ENCODE measurements at regions not wholly inside any gene's neighbourhood (a gene's known extent, or its start where the extent isn't known, plus 50 kb on each side); places are given as distances from the start of the nearest gene placed in this dataset.

DNA sequence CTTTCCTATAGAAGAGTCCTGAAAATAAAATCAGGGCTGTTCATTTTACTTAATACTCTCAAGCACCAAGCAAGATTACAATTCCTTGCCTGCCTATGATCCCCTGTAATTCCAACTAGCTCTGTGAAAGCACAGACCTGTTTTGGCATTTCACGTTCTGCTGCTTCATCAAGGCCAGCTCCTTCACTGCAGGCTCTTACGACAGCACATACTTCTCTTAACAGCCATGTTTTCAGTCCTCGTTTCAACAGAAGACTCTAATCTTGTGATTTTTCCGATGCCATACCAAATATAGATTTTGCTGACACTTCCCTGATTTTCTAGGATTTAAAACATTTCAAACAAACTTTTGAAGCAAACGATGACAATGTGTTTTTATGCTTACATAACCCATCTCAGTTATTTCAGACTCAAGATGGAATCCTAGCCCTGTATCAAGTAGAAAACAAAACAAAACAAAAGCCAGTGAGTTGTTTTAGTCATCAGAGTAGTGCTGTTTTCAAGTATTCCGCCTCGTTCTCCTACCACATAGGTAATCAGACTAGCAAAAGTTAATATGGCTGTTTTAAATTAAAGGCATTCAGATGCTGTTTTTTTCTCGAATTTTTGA is 616.5 kb upstream of the CITED2 start:
- H3K36me3 ChIP-seq: no peaks in the 10 kb centered on the region
- no peak overlapping the region for H3K4me3 ChIP-seq
- intact Hi-C loops (cut with DNase I): no loop called here
- no peak overlapping the region for H3K27ac ChIP-seq
- no peaks in the 10 kb centered on the region for H3K27me3 ChIP-seq (replicated peaks; ENCODE audit: insufficient read depth)
- H3K4me1 ChIP-seq (replicated peaks): no peaks in the 10 kb centered on the region
- DNase-seq (ENCODE audit: low spot score): no peak
- no peaks in the 10 kb centered on the region for H3K9me3 ChIP-seq
- TF ChIP-seq POLR2AphosphoS5 (IDR thresholded peaks at IDR 0.05) (no peak), POLR2A (IDR thresholded peaks at IDR 0.05) (no peak)
- TF ChIP-seq, protein P1, sequence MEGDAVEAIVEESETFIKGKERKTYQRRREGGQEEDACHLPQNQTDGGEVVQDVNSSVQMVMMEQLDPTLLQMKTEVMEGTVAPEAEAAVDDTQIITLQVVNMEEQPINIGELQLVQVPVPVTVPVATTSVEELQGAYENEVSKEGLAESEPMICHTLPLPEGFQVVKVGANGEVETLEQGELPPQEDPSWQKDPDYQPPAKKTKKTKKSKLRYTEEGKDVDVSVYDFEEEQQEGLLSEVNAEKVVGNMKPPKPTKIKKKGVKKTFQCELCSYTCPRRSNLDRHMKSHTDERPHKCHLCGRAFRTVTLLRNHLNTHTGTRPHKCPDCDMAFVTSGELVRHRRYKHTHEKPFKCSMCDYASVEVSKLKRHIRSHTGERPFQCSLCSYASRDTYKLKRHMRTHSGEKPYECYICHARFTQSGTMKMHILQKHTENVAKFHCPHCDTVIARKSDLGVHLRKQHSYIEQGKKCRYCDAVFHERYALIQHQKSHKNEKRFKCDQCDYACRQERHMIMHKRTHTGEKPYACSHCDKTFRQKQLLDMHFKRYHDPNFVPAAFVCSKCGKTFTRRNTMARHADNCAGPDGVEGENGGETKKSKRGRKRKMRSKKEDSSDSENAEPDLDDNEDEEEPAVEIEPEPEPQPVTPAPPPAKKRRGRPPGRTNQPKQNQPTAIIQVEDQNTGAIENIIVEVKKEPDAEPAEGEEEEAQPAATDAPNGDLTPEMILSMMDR (IDR thresholded peaks at IDR 0.05): no peak
- 66% methylated on average over 8 of the region's 8 CpGs for WGBS

DNA sequence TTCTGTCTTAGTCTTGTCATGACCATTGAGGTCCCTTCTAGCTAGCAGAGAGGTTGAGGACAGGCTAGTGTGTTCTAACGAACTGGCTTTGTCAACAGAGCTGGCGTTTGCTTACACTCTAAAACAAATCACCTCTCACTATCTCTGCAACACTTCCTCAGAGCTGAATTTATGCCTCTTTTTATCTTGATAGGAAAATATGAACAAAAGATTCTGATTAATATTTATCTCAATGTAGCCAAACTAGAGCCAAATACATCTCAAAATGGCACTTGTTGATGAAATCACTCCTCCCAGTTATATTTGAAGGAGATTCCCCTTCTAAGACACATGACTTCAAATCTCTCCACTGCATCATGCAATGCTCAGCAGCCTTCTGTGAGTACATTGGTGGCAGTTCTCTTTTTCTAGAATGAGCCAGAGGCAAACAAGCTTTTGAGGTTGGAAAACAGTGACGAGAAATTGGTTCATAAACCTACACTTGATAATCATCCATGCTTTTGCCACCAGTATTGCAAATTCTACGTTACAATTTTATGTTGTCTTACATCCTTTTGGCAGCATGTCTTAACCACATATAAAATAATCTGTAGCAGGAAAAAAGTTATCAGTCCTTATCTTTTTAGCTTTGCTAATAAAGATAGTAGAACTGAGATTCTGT is 615.7 kb upstream of the CITED2 start:
- no peak overlapping the region for H3K27ac ChIP-seq
- 41% methylated on average over 4 of the region's 4 CpGs for WGBS

DNA sequence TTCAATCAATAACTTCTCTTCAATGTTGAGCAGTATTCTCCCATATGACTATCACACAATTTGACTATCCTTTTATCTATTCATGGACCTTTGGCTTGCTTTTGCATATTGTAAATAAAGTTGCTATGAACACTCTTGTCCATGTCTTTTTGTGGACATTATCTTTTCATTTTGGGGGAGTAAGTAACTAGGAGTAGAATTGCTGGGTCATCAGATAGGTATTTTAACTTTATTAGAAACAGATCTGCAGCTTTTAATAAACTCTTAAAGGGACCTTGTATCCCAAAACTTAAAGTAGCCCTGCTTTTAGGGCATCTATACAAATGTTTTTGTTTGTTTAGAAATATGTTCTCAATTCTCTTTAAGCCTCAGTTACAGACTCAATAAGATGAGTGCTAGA is 614.2 kb upstream of the CITED2 start:
- Histone ChIP-seq H3K9me3 (no peaks in the 10 kb centered on the region), H3K4me3 (no peak overlapping the region), H3K27ac (no peak overlapping the region), H3K27me3 (replicated peaks; ENCODE audit: insufficient read depth) (no peaks in the 10 kb centered on the region), H3K4me1 (replicated peaks) (no peaks in the 10 kb centered on the region), H3K36me3 (no peaks in the 10 kb centered on the region)
- intact Hi-C loops (cut with DNase I): loop anchor here (10.0 kb wide), 1 partner anchor 444 kb away; no protein-coding TSS in a partner anchor
- DNase-seq (ENCODE audit: low spot score): no peak
- TF ChIP-seq POLR2A (IDR thresholded peaks at IDR 0.05) (no peak), POLR2AphosphoS5 (IDR thresholded peaks at IDR 0.05) (no peak)
- TF ChIP-seq, protein P1 (IDR thresholded peaks at IDR 0.05): no peak

More for the DNA sequence above, 615.7 kb upstream of the CITED2 start:
- DNase-seq (ENCODE audit: low spot score): no peak
- Histone ChIP-seq H3K36me3 (no peaks in the 10 kb centered on the region), H3K4me1 (replicated peaks) (no peaks in the 10 kb centered on the region), H3K27me3 (replicated peaks; ENCODE audit: insufficient read depth) (no peaks in the 10 kb centered on the region), H3K4me3 (no peak overlapping the region), H3K9me3 (no peaks in the 10 kb centered on the region)
- intact Hi-C loops (cut with DNase I): no loop called here
- TF ChIP-seq POLR2AphosphoS5 (IDR thresholded peaks at IDR 0.05) (no peak), POLR2A (IDR thresholded peaks at IDR 0.05) (no peak)
- TF ChIP-seq, protein P1 (IDR thresholded peaks at IDR 0.05): no peak

DNA sequence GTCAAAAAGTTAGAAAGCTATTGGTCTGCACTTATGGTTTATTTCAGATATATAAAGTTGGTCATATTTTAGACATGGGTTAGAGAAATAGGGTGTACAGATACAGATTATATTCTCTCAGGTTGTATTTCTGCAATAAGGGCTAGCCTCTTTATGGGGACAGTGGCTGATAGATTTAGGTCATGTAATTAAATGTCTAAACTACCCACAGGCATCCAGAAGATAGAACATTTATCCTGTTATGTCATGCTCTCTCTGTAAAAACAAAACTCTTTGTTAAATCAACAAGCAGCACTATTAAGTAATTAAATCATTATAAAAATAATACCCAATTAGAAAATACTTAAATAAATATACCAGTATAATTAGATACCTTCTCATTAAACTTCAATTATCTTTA is 612.6 kb upstream of the CITED2 start:
- DNase-seq (ENCODE audit: low spot score): no peak
- Histone ChIP-seq H3K9me3 (no peaks in the 10 kb centered on the region), H3K27me3 (replicated peaks; ENCODE audit: insufficient read depth) (no peaks in the 10 kb centered on the region), H3K4me3 (no peak overlapping the region), H3K4me1 (replicated peaks) (no peaks in the 10 kb centered on the region), H3K36me3 (no peaks in the 10 kb centered on the region), H3K27ac (no peak overlapping the region)
- TF ChIP-seq POLR2A (IDR thresholded peaks at IDR 0.05) (no peak), POLR2AphosphoS5 (IDR thresholded peaks at IDR 0.05) (no peak)
- TF ChIP-seq, protein P1 (IDR thresholded peaks at IDR 0.05): no peak
- intact Hi-C loops (cut with DNase I): loop anchor here (10.0 kb wide), 1 partner anchor 442 kb away; no protein-coding TSS in a partner anchor
